Brain pericyte (primary cell): ENCODE measurements at regions not wholly inside any gene's neighbourhood (a gene's known extent, or its start where the extent isn't known, plus 50 kb on each side); places are given as distances from the start of the nearest gene placed in this dataset.
A peak's percentile ranks its signal among the peaks of the same experiment; 100 is the strongest.

Experiments used
- DNase-seq: peaks from one replicate; pipeline ENCODE4 v3.0.0-alpha.2; 2012; ENCODE audit warnings: low read depth, low spot score

- no peak for DNase-seq
Observed at GRCh38 chr18:60134806-60135205, 235.0 kb downstream of the PMAIP1 start.

GRCh38 chr18:60130284-60130683, 230.5 kb downstream of the PMAIP1 start:
- no peak for DNase-seq

GRCh38 chr18:60123031-60123430, 223.2 kb downstream of the PMAIP1 start:
- no peak for DNase-seq

- DNase-seq, result no peak
Observed at GRCh38 chr18:60122339-60122738, 222.5 kb downstream of the PMAIP1 start.

GRCh38 chr18:60120231-60120750, 220.5 kb downstream of the PMAIP1 start:
- no peak for DNase-seq

GRCh38 chr18:60117321-60117720, 217.5 kb downstream of the PMAIP1 start:
- DNase-seq, result no peak

GRCh38 chr18:60113396-60113795, 213.6 kb downstream of the PMAIP1 start:
- DNase-seq, result no peak

GRCh38 chr18:60112369-60112768, 212.6 kb downstream of the PMAIP1 start:
- DNase-seq, result no peak

DNA sequence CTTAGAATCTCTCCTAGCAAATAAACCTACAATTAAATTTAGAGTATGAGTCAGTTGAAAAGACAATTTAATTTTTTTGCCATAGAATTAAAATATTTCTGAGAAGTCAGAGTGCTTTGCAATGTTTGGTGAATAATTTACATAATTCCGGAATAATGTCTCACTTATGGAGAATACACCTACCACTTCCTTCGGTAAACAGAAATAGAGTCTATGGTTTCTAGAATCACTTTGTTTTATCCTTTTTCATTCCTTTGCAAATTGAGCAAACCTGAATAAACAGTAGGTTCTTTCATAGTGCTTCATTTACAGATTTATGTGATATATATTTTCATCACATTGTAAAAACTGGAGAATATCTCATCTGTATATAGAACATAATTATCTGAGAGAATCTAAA, 211.7 kb downstream of the PMAIP1 start:
- no peak for DNase-seq

DNA sequence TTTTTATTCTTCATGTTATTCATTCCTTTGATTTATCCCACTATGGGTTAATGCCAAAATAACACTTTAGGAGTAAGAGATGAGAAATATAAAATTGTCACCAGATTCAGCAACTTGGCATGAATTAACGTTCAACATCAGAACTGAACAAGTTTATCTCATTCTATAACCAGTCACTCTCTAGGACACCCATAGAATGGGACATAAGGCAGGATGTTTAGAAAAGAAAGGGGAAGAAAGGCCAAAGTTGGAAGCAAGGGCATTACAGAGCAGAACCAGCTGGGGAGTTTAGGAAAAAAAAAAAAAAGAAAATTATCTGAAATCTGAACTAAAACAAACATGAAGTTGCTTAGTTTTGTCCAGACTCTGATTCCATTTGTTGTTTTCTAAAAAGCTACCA, 211.0 kb downstream of the PMAIP1 start:
- no peak for DNase-seq

DNA sequence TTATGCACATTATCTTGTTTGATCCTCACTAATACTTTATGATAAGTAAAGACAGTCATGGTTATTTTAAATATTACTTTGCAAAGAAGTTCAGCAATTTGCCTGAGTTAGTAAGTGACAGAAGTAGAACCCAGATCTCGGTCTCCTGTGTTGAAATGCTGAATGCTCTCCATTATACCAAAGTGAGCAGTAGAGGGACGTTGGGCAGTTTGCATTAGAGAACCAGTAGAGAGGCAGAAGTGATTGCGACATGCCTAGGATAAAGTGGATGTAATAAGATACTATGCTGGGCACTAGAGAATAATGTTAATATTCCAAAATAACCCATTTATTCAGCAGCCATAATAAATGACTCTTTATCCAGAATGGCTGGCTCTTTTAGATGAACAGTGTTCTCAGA, 201.0 kb downstream of the PMAIP1 start:
- DNase-seq, result no peak

- DNase-seq, result no peak
Observed at GRCh38 chr18:60099709-60100108, 199.9 kb downstream of the PMAIP1 start.

- no peak for DNase-seq
Observed at GRCh38 chr18:60096428-60096827, 196.6 kb downstream of the PMAIP1 start.

- no peak for DNase-seq
Observed at GRCh38 chr18:60092073-60092472, 192.3 kb downstream of the PMAIP1 start.

DNA sequence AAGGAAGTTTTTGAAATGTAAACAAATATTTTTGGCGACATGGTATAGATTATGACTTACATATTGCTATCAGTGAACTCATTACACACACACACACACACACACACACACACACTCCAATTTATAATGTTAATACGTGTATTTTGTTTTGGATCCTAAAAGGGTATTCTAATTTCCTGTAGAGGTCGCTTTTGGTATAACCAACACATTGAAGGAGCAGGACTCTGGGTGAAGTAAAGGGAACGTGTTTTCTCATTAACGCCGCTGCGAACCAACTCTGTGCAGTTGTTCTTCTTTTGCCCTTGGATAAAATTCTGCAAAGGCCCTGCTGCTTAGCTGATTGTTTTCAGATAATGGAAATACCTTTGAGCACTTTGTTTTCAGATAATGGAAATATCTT, 190.4 kb downstream of the PMAIP1 start:
- no peak for DNase-seq

DNA sequence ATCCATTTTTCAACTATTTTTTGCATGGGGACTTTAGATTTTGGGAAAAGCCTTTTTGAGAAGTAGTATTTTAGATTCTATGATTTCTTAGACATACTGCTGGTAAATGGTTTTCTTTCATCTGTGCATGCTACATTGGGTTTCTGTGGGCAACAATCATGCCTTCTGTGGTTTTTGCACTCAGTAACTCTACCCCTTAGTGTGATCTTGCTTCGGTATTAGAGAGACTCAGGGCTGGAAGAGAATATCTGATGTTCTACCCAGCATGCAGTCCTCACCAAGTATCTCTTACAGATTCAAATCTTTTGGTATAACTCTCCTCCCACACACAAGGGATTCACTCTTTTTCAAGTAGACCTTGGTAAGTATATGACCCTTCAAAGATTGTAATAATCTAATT, 183.0 kb downstream of the PMAIP1 start:
- DNase-seq, result no peak

GRCh38 chr18:60082282-60082681, 182.5 kb downstream of the PMAIP1 start:
- no peak for DNase-seq

DNA sequence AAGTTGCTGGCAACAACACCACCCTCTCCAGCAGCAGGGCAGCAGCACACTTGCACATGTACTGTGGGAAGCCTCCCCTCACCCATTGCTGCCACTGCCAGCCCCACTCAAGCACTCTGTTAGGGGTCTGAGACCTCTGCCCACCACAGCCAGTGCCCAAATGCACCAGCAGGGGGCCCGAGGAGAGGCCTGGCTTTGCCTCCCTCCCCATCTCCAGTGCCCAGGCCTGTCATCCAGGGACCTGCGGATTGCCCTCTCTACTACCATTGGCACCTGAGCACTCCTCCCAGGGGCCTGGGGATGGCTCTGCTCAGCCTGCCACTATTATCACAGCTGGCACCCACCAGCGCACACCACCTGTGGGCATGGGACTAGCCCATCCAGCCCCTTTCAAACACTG, 175.7 kb downstream of the PMAIP1 start:
- no peak for DNase-seq

DNA sequence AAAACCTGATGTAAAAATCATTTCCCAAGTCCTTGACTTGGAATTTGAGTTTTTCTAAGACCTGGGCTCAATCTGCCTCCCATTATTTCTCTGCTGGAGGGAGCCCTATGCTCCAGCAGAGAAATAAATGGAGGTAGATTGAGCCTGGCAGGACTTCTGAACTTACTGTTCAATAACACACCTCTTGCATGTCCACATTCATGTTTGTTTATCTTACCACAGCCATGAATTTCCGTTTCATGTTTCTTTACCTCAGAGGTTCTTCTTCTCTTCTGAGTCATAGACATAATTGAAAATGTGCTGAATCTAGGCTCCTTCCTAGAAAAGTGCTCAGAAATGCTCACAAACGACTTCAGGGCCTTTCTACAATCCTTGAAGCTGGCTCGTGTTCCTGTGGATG, 170.8 kb downstream of the PMAIP1 start:
- peak; percentile 45 for DNase-seq

- DNase-seq, result no peak
Observed at GRCh38 chr18:60069145-60069544, 169.3 kb downstream of the PMAIP1 start.

- DNase-seq, result no peak
Observed at GRCh38 chr18:60067426-60068210, 167.8 kb downstream of the PMAIP1 start.

DNA sequence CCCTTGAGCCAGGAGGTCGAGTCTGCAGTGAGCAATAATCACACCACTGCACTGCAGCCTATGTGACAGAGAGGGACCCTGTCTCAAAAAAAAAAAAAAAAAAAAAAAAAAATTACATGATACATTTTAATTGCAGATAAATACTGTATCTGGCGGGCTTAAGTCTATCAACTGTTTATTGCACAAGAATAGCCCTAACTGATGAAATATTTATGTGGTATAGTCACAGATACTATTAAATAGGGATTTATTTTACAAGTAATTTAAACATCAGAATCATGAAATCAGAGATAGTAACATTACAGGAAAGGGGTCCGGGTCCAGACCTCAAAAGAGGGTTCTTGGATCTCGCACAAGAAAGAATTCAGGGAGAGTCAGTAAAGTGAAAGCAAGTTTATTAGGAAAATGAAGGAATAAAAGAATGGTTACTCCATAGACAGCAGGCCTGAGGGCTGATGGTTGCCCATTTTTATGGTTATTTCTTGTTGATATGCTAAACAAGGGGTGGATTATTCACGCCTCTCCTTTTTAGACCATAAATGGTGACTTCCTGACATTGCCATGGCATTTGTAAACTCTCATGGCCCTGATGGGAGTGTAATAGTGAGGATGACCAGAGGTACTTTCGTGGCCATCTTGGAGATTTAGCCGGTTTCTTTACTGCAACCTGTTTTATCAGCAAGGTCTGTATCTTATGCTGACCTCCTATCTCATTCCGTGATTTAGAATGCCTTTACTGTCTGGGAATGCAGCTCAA, 166.6 kb downstream of the PMAIP1 start:
- DNase-seq, result no peak

GRCh38 chr18:60064271-60064670, 164.5 kb downstream of the PMAIP1 start:
- DNase-seq, result no peak
